Activated CD4-positive, alpha-beta T cell treated with anti-CD3 and anti-CD28 coated beads for 4 hours (primary cell): ENCODE measurements at regions not wholly inside any gene's neighbourhood (a gene's known extent, or its start where the extent isn't known, plus 50 kb on each side); places are given as distances from the start of the nearest gene placed in this dataset.

Experiments
- DNase-seq, 2 donors: peaks; one replicate each; pipeline ENCODE4 v3.0.0-alpha.2; 2020

- DNase-seq, result peak; percentile 9 to 11
Measured at GRCh38 chr21:35932232-35932911, 128.0 kb downstream of the SETD4 start.

- no peak for DNase-seq
Measured at GRCh38 chr21:35929901-35930300, 130.4 kb downstream of the SETD4 start.

- DNase-seq, result no peak
Measured at GRCh38 chr21:35927262-35927661, 133.1 kb downstream of the SETD4 start.

GRCh38 chr21:35926003-35926740 is 134.2 kb downstream of the SETD4 start:
- no peak for DNase-seq

GRCh38 chr21:35925497-35925896 is 134.8 kb downstream of the SETD4 start:
- DNase-seq, result no peak

- no peak for DNase-seq
Measured at GRCh38 chr21:35924714-35925301, 135.5 kb downstream of the SETD4 start.

GRCh38 chr21:35923971-35924370 is 136.4 kb downstream of the SETD4 start:
- no peak for DNase-seq

GRCh38 chr21:35922618-35923017 is 137.7 kb downstream of the SETD4 start:
- no peak for DNase-seq

GRCh38 chr21:35921471-35921870 is 138.9 kb downstream of the SETD4 start:
- DNase-seq, result no peak

- DNase-seq, result no peak
Measured at GRCh38 chr21:35920436-35920835, 139.9 kb downstream of the SETD4 start.

- no peak for DNase-seq
Measured at GRCh38 chr21:35915030-35915429, 145.3 kb downstream of the SETD4 start.

GRCh38 chr21:35911412-35912191 is 148.7 kb downstream of the SETD4 start:
- DNase-seq, result no peak

- no peak for DNase-seq
Measured at GRCh38 chr21:35909456-35910223, 150.7 kb downstream of the SETD4 start.

- DNase-seq, result no peak
Measured at GRCh38 chr21:35908311-35909078, 151.8 kb downstream of the SETD4 start.

GRCh38 chr21:35906586-35906985 is 153.7 kb downstream of the SETD4 start:
- no peak for DNase-seq

- no peak for DNase-seq
Measured at GRCh38 chr21:35905963-35906345, 154.4 kb downstream of the SETD4 start.

- no peak for DNase-seq
Measured at GRCh38 chr21:35905096-35905962, 155.0 kb downstream of the SETD4 start.

GRCh38 chr21:35900539-35900938 is 159.8 kb downstream of the SETD4 start:
- no peak for DNase-seq

- no peak for DNase-seq
Measured at GRCh38 chr21:35896060-35896459, 164.3 kb downstream of the SETD4 start.

GRCh38 chr21:35895598-35895997 is 164.7 kb downstream of the SETD4 start:
- no peak for DNase-seq

- no peak for DNase-seq
Measured at GRCh38 chr21:35893156-35893555, 167.2 kb downstream of the SETD4 start.
